Suprapubic skin (tissue), 4 donors: ENCODE measurements at regions not wholly inside any gene's neighbourhood (a gene's known extent, or its start where the extent isn't known, plus 50 kb on each side); places are given as distances from the start of the nearest gene placed in this dataset.
"Not testable (repeated sequence)": the region's sequence is repeated elsewhere in the genome, so short reads cannot be mapped to it uniquely, and the experiment has no call there.

Experiments
- DNase-seq, 2 donors: peaks; one replicate each; pipeline ENCODE4 v3.0.0-alpha.2; 2019; ENCODE audit warnings: low spot score in 2 of 2
- H3K27ac ChIP-seq: fragments of 200-600 bp; sonication (generic); one replicate; pipeline ENCODE4 v1.5.1; 2019
- H3K27me3 ChIP-seq: fragments of 200-600 bp; sonication (generic); one replicate; pipeline ENCODE4 v1.5.1; 2019
- H3K36me3 ChIP-seq: fragments of 200-600 bp; sonication (generic); one replicate; pipeline ENCODE4 v1.5.1; 2019
- H3K4me1 ChIP-seq: fragments of 200-600 bp; sonication (generic); one replicate; pipeline ENCODE4 v1.5.1; 2019
- H3K4me3 ChIP-seq: fragments of 200-600 bp; sonication (generic); one replicate; pipeline ENCODE4 v1.5.1; 2019; ENCODE audit warnings: mild to moderate bottlenecking
- H3K9me3 ChIP-seq: fragments of 200-600 bp; sonication (generic); one replicate; pipeline ENCODE4 v1.5.1; 2019
- EP300 ChIP-seq: sonication (generic); formaldehyde crosslinking; IDR thresholded peaks from one replicate; pipeline ENCODE4 v1.6.1; 2017; ENCODE audit warnings: antibody characterized with exemption
- POLR2A ChIP-seq, 2 donors: fragments of 450-650 bp; IDR thresholded peaks; one replicate each; pipeline ENCODE4 v1.6.1; 2017; ENCODE audit warnings: antibody characterized with exemption in 2 of 2, mild to moderate bottlenecking in 2 of 2, moderate library complexity in 2 of 2
- POLR2AphosphoS5 ChIP-seq, 3 donors: sonication (generic); formaldehyde crosslinking; IDR thresholded peaks; one replicate each; pipeline ENCODE4 v1.6.1; 2017; ENCODE audit warnings: antibody characterized with exemption in 3 of 3
- WGBS: methylation state at CpG from one replicate; pipeline ENCODE4 v1.1.5; 2018; 5-methylcytosine and 5-hydroxymethylcytosine counted together
- TF ChIP-seq, protein P1 (sequence below), 2 donors: fragments of 200-600 bp in 1 of 2; fragments of 450-650 bp in 1 of 2; sonication (generic) in 1 of 2; IDR thresholded peaks; one replicate each; pipeline ENCODE4 v1.5.1; 2016 to 2019; ENCODE audit warnings: antibody characterized with exemption in 2 of 2, mild to moderate bottlenecking in 1 of 2, moderate library complexity in 1 of 2

DNA sequence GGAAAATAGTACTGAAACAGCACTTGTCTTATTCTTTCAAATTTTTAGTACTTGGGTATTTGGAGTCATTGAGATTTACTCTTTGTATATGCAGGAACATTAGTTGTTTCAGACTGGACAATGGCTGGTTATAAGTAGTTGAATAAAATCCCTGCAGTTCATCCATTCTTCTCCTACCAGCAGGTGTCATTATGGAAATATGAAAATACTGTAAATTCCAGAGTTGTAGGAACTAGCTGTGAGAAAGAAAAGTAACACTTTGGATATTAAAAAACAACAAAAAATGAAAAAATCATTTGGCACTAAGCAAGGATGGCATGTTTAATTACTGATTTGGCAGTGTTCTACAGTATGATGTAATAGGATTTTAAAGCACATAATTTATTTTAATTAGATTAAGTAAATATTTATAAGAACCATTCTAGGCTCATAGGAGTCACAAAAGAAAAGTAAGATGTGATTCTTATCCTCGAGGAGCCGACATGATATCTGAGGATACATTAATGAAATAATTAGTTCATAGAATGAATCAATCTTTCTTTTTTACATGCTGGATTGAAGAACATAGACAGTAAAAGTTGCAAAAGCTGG is 155.3 kb downstream of the KCNRG start:
- no peaks in the 10 kb centered on the region for H3K36me3 ChIP-seq
- no peaks in the 10 kb centered on the region for H3K4me1 ChIP-seq
- no peaks in the 10 kb centered on the region for H3K27me3 ChIP-seq
- no peak overlapping the region for H3K4me3 ChIP-seq
- TF ChIP-seq EP300 = no peak
- TF ChIP-seq, protein P1, sequence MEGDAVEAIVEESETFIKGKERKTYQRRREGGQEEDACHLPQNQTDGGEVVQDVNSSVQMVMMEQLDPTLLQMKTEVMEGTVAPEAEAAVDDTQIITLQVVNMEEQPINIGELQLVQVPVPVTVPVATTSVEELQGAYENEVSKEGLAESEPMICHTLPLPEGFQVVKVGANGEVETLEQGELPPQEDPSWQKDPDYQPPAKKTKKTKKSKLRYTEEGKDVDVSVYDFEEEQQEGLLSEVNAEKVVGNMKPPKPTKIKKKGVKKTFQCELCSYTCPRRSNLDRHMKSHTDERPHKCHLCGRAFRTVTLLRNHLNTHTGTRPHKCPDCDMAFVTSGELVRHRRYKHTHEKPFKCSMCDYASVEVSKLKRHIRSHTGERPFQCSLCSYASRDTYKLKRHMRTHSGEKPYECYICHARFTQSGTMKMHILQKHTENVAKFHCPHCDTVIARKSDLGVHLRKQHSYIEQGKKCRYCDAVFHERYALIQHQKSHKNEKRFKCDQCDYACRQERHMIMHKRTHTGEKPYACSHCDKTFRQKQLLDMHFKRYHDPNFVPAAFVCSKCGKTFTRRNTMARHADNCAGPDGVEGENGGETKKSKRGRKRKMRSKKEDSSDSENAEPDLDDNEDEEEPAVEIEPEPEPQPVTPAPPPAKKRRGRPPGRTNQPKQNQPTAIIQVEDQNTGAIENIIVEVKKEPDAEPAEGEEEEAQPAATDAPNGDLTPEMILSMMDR (IDR thresholded peaks at IDR 0.05) = no peak
- DNase-seq = no peak
- H3K9me3 ChIP-seq = no peaks in the 10 kb centered on the region
- no peak overlapping the region for H3K27ac ChIP-seq
- WGBS = 48% methylated on average over 2 of the region's 2 CpGs

DNA sequence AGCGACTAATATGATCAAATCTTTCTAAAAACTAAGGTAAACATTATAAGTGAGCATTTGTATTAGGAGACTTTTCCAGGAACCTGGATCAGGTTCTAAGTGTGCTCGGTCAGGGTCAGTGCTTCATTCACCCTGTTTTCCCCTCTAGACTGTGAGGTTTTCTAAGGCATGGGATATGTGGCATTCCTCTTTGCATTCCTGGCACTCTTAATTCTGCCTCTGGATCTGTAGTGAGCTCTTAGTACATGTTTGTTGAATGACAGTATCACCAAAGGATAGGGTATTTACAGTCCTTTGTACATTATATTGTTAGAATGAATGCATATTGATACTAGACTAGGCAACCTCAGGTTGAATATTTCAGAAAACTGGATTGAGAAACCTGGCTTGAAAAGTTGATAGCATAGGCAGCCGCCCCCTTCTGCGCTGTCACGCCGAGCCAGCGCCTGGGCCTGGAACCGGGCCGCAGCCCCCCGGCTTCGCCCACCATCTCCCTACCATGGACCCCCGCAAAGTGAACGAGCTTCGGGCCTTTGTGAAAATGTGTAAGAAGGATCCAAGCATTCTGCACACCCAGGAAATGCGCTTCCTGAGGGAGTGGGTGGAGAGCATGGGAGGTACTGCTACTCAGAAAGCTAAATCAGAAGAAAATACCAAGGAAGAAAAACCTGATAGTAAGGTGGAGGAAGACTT is 156.5 kb downstream of the KCNRG start:
- no peaks in the 10 kb centered on the region for H3K36me3 ChIP-seq
- no peak overlapping the region for H3K27ac ChIP-seq
- H3K9me3 ChIP-seq = no peaks in the 10 kb centered on the region
- H3K4me3 ChIP-seq = no peak overlapping the region
- no peaks in the 10 kb centered on the region for H3K27me3 ChIP-seq
- TF ChIP-seq, protein P1 (IDR thresholded peaks at IDR 0.05) = no peak
- TF ChIP-seq POLR2A (IDR thresholded peaks at IDR 0.05) = no peak
- no peak for TF ChIP-seq POLR2AphosphoS5 (IDR thresholded peaks at IDR 0.05)
- no peak for TF ChIP-seq EP300
- H3K4me1 ChIP-seq = no peaks in the 10 kb centered on the region
- WGBS = 98% methylated on average over 15 of the region's 15 CpGs
- DNase-seq = no peak

GRCh38 chr13:50173045-50173444 is 157.8 kb downstream of the KCNRG start:
- not testable (repeated sequence) for H3K9me3 ChIP-seq, H3K27me3 ChIP-seq, H3K4me1 ChIP-seq, H3K36me3 ChIP-seq, DNase-seq, H3K27ac ChIP-seq, H3K4me3 ChIP-seq
- 96% methylated on average over 2 of the region's 2 CpGs for WGBS

DNA sequence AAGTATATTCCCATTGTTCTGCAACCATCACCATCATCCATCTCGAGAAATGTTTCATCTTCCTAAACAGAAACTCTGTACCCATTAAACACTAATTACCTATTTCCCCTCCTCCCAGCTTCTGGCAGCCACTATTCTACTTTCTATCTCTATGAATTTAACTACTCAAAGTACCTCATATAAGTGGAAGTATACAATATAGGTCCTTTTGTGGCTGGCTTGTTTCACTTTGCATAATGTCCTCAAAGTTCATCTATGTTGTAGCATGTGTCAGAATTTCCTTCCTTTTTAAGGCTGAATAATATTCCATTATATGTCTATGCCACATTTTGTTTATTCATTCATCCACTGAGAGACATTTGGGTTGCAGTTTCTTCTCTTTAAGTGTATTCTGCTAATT is 159.4 kb downstream of the KCNRG start:
- H3K27me3 ChIP-seq = no peaks in the 10 kb centered on the region
- TF ChIP-seq EP300 = no peak
- TF ChIP-seq, protein P1 (IDR thresholded peaks at IDR 0.05) = no peak
- no peak for TF ChIP-seq POLR2A (IDR thresholded peaks at IDR 0.05)
- TF ChIP-seq POLR2AphosphoS5 (IDR thresholded peaks at IDR 0.05) = no peak
- no peak for DNase-seq
- H3K4me1 ChIP-seq = no peaks in the 10 kb centered on the region
- H3K4me3 ChIP-seq = no peak overlapping the region
- 98% methylated on average over 1 of the region's 1 CpG for WGBS
- no peak overlapping the region for H3K27ac ChIP-seq
- H3K9me3 ChIP-seq = no peaks in the 10 kb centered on the region
- no peaks in the 10 kb centered on the region for H3K36me3 ChIP-seq

DNA sequence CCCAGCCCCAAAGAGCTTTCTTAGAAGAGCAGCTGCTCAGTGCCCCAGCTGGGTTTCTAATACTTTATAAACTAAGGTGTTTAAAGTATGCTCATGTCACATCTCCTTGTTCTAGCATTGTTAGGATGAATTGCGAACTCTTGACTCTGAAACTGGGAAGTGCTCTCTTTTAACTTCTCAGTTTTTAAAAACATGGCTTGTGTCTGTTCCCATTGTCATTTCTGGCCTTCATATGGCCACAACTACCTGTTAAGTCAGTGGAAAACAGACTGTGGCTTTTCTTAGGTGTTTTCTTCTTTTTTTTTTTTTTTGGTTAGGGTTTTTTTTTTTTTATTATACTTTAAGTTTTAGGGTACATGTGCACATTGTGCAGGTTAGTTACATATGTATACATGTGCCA is 164.7 kb downstream of the KCNRG start:
- H3K27ac ChIP-seq = no peak overlapping the region
- H3K27me3 ChIP-seq = no peaks in the 10 kb centered on the region
- TF ChIP-seq EP300 (no peak), POLR2AphosphoS5 (IDR thresholded peaks at IDR 0.05) (no peak), POLR2A (IDR thresholded peaks at IDR 0.05) (no peak)
- TF ChIP-seq, protein P1 (IDR thresholded peaks at IDR 0.05) = no peak
- no peaks in the 10 kb centered on the region for H3K36me3 ChIP-seq
- no peaks in the 10 kb centered on the region for H3K4me1 ChIP-seq
- no peak overlapping the region for H3K4me3 ChIP-seq
- H3K9me3 ChIP-seq = no peaks in the 10 kb centered on the region
- DNase-seq = no peak
- 88% methylated on average over 1 of the region's 1 CpG for WGBS

DNA sequence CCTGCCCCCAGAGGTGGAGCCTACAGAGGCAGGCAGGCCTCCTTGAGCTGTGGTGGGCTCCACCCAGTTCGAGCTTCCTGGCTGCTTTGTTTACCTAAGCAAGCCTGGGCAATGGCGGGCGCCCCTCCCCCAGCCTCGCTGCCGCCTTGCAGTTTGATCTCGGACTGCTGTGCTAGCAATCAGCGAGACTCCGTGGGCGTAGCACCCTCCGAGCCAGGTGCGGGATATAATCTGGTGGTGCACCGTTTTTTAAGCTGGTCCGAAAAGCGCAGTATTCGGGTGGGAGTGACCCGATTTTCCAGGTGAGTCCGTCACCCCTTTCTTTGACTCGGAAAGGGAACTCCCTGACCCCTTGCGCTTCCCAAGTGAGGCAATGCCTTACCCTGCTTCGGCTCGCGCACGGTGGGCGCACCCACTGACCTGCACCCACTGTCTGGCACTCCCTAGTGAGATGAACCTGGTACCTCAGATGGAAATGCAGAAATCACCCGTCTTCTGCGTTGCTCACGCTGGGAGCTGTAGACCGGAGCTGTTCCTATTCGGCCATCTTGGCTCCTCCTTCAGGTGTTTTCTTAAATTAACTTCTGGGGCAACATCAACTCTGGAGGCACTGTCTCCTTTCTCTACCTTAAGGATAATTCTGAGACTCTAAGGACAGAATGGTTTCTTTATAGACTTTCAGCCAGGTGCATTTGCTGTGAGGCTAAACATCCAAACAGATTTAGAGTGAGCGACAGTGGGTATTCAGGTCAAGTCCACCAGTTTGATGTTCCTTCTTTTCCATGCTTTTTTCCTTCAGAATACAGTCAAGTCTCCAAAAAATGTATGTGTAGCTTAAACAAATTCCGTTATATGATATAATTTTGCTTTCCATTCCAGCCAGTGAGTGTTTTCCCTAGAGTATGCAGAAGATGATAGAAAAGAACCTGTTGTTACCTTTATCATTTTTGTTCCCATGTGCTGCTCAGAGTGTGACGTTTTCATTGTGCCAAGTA is 170.8 kb downstream of the KCNRG start:
- not testable (repeated sequence) for H3K4me3 ChIP-seq, DNase-seq, H3K4me1 ChIP-seq, H3K9me3 ChIP-seq, H3K36me3 ChIP-seq, H3K27me3 ChIP-seq, H3K27ac ChIP-seq
- 86% methylated on average over 25 of the region's 32 CpGs for WGBS
